GM19240 (cell line): ENCODE measurements at regions not wholly inside any gene's neighbourhood (a gene's known extent, or its start where the extent isn't known, plus 50 kb on each side); places are given as distances from the start of the nearest gene placed in this dataset.
"Not testable (repeated sequence)": the region's sequence is repeated elsewhere in the genome, so short reads cannot be mapped to it uniquely, and the experiment has no call there.

Experiments used
- DNase-seq: peaks from one replicate; pipeline ENCODE4 v3.0.0; 2011; ENCODE audit warnings: low spot score; ENCODE audit not compliant: insufficient read length

- DNase-seq = no peak
These were observed 112.4 kb upstream of the RBPJ start for GRCh38 chr4:26208237-26208994.

GRCh38 chr4:26209378-26209777, 111.4 kb upstream of the RBPJ start:
- not testable (repeated sequence) for DNase-seq

- no peak for DNase-seq
These were observed 108.3 kb upstream of the RBPJ start for GRCh38 chr4:26212528-26212927.

- DNase-seq = no peak
These were observed 107.5 kb upstream of the RBPJ start for GRCh38 chr4:26213317-26213716.

GRCh38 chr4:26214994-26215393, 105.8 kb upstream of the RBPJ start:
- no peak for DNase-seq

GRCh38 chr4:26215725-26216124, 105.1 kb upstream of the RBPJ start:
- DNase-seq = no peak

- DNase-seq = no peak
These were observed 103.3 kb upstream of the RBPJ start for GRCh38 chr4:26217481-26217880.

GRCh38 chr4:26217961-26218676, 102.7 kb upstream of the RBPJ start:
- DNase-seq = no peak

GRCh38 chr4:26218677-26219605, 101.9 kb upstream of the RBPJ start:
- no peak for DNase-seq

GRCh38 chr4:26220696-26221095, 100.1 kb upstream of the RBPJ start:
- DNase-seq = no peak

- no peak for DNase-seq
These were observed 97.7 kb upstream of the RBPJ start for GRCh38 chr4:26223155-26223554.

- DNase-seq = no peak
These were observed 94.0 kb upstream of the RBPJ start for GRCh38 chr4:26226629-26227376.

GRCh38 chr4:26227601-26228229, 93.1 kb upstream of the RBPJ start:
- DNase-seq = no peak

GRCh38 chr4:26228883-26229282, 91.9 kb upstream of the RBPJ start:
- no peak for DNase-seq

- no peak for DNase-seq
These were observed 90.8 kb upstream of the RBPJ start for GRCh38 chr4:26229974-26230373.

GRCh38 chr4:26233350-26233749, 87.5 kb upstream of the RBPJ start:
- DNase-seq = no peak

GRCh38 chr4:26235500-26235899, 85.3 kb upstream of the RBPJ start:
- no peak for DNase-seq

GRCh38 chr4:26237916-26238315, 82.9 kb upstream of the RBPJ start:
- DNase-seq = no peak

GRCh38 chr4:26238426-26238777, 82.4 kb upstream of the RBPJ start:
- no peak for DNase-seq

GRCh38 chr4:26238778-26239679, 81.8 kb upstream of the RBPJ start:
- DNase-seq = no peak
